HPDE6-E6E7 (cell line): ENCODE measurements at regions not wholly inside any gene's neighbourhood (a gene's known extent, or its start where the extent isn't known, plus 50 kb on each side); places are given as distances from the start of the nearest gene placed in this dataset.
A peak's percentile ranks its signal among the peaks of the same experiment; 100 is the strongest.
"Not testable (repeated sequence)": the region's sequence is repeated elsewhere in the genome, so short reads cannot be mapped to it uniquely, and the experiment has no call there.

ENCODE experiments used
- DNase-seq: peaks from one replicate; pipeline ENCODE4 v3.0.0; 2011; ENCODE audit warnings: missing footprints; ENCODE audit errors: extremely low spot score

- DNase-seq = no peak
Observed at GRCh38 chr10:26355241-26355640, 82.9 kb upstream of the APBB1IP start.

- no peak for DNase-seq
Observed at GRCh38 chr10:26357203-26357602, 80.9 kb upstream of the APBB1IP start.

- DNase-seq = no peak
Observed at GRCh38 chr10:26358071-26358470, 80.1 kb upstream of the APBB1IP start.

- no peak for DNase-seq
Observed at GRCh38 chr10:26359670-26360069, 78.5 kb upstream of the APBB1IP start.

- DNase-seq = no peak
Observed at GRCh38 chr10:26361351-26361750, 76.8 kb upstream of the APBB1IP start.

- no peak for DNase-seq
Observed at GRCh38 chr10:26361971-26362370, 76.2 kb upstream of the APBB1IP start.

- no peak for DNase-seq
Observed at GRCh38 chr10:26365681-26366358, 72.3 kb upstream of the APBB1IP start.

- DNase-seq = not testable (repeated sequence)
Observed at GRCh38 chr10:26367035-26367434, 71.1 kb upstream of the APBB1IP start.

GRCh38 chr10:26367771-26368170 is 70.4 kb upstream of the APBB1IP start:
- peak; percentile 1 for DNase-seq

GRCh38 chr10:26368463-26368862 is 69.7 kb upstream of the APBB1IP start:
- no peak for DNase-seq

- DNase-seq = no peak
Observed at GRCh38 chr10:26372513-26373354, 65.4 kb upstream of the APBB1IP start.

GRCh38 chr10:26374426-26374825 is 63.7 kb upstream of the APBB1IP start:
- no peak for DNase-seq

- not testable (repeated sequence) for DNase-seq
Observed at GRCh38 chr10:26377224-26377810, 60.8 kb upstream of the APBB1IP start.

- no peak for DNase-seq
Observed at GRCh38 chr10:26378861-26379294, 59.3 kb upstream of the APBB1IP start.

GRCh38 chr10:26380815-26381214 is 57.3 kb upstream of the APBB1IP start:
- no peak for DNase-seq

GRCh38 chr10:26381986-26382385 is 56.2 kb upstream of the APBB1IP start:
- DNase-seq = no peak

GRCh38 chr10:26384600-26384999 is 53.5 kb upstream of the APBB1IP start:
- DNase-seq = no peak

GRCh38 chr10:26385443-26385842 is 52.7 kb upstream of the APBB1IP start:
- no peak for DNase-seq

GRCh38 chr10:26386781-26387180 is 51.4 kb upstream of the APBB1IP start:
- DNase-seq = no peak
